Breast epithelium (tissue), 4 donors: ENCODE measurements at regions not wholly inside any gene's neighbourhood (a gene's known extent, or its start where the extent isn't known, plus 50 kb on each side); places are given as distances from the start of the nearest gene placed in this dataset.

Experiments used
- DNase-seq, 2 donors: peaks; one replicate each; pipeline ENCODE4 v3.0.0-alpha.2; 2019; ENCODE audit warnings: low spot score in 2 of 2
- H3K27ac ChIP-seq, 2 donors: fragments of 200-600 bp; sonication (generic) in 1 of 2; one replicate each; pipeline ENCODE4 v1.5.1; 2016 to 2019; ENCODE audit warnings: mild to moderate bottlenecking in 1 of 2
- H3K27me3 ChIP-seq, 2 donors: fragments of 200-600 bp; sonication (generic) in 1 of 2; one replicate each; pipeline versions ENCODE4 v1.5.1 to v1.6.0; 2017 to 2019; ENCODE audit warnings: control low read depth in 1 of 2, mild to moderate bottlenecking in 1 of 2
- H3K36me3 ChIP-seq: fragments of 200-600 bp; one replicate; pipeline ENCODE4 v1.5.1; 2019
- H3K4me1 ChIP-seq, 2 donors: fragments of 200-600 bp; sonication (generic); one replicate each; pipeline ENCODE4 v1.5.1; 2016 to 2019; ENCODE audit warnings: control low read depth in 1 of 2
- H3K4me3 ChIP-seq, 3 donors: fragments of 200-600 bp; sonication (generic); 1 replicate in 2 of 3; 2 replicates in 1 of 3; pipeline ENCODE4 v1.5.1; 2016 to 2019; ENCODE audit warnings: mild to moderate bottlenecking in 3 of 3, moderate library complexity in 2 of 3
- H3K9me3 ChIP-seq, 2 donors: fragments of 200-600 bp; sonication (generic) in 1 of 2; one replicate each; pipeline ENCODE4 v1.5.1; 2016 to 2019; ENCODE audit warnings: control low read depth in 1 of 2
- POLR2A ChIP-seq: fragments of 450-650 bp; IDR thresholded peaks from one replicate; pipeline ENCODE4 v1.6.1; 2016; ENCODE audit warnings: antibody characterized with exemption, mild to moderate bottlenecking, moderate library complexity
- POLR2AphosphoS5 ChIP-seq, 3 donors: sonication (generic); formaldehyde crosslinking; IDR thresholded peaks; one replicate each; pipeline ENCODE4 v1.6.1; 2017; ENCODE audit warnings: antibody characterized with exemption in 3 of 3
- intact Hi-C: fragments of 100-400 bp; cut with DNase I; formaldehyde crosslinking; loops from one replicate; pipeline ENCODE4 v1.15.1; 2023; ENCODE audit warnings: low total_unique reads
- TF ChIP-seq, protein P1 (sequence below), 3 donors: fragments of 450-650 bp; IDR thresholded peaks; one replicate each; pipeline ENCODE4 v1.5.1; 2016 to 2017; ENCODE audit warnings: antibody characterized with exemption in 3 of 3, mild to moderate bottlenecking in 3 of 3, moderate library complexity in 3 of 3

- Histone ChIP-seq H3K27ac (no peak overlapping the region), H3K4me3 (no peak overlapping the region), H3K4me1 (no peaks in the 10 kb centered on the region), H3K36me3 (no peaks in the 10 kb centered on the region), H3K27me3 (no peaks in the 10 kb centered on the region), H3K9me3 (no peaks in the 10 kb centered on the region)
- no peak for DNase-seq
- intact Hi-C loops = no loop called here
- TF ChIP-seq POLR2A = no peak
- TF ChIP-seq POLR2AphosphoS5 (IDR thresholded peaks at IDR 0.05) = no peak
- TF ChIP-seq, protein P1, sequence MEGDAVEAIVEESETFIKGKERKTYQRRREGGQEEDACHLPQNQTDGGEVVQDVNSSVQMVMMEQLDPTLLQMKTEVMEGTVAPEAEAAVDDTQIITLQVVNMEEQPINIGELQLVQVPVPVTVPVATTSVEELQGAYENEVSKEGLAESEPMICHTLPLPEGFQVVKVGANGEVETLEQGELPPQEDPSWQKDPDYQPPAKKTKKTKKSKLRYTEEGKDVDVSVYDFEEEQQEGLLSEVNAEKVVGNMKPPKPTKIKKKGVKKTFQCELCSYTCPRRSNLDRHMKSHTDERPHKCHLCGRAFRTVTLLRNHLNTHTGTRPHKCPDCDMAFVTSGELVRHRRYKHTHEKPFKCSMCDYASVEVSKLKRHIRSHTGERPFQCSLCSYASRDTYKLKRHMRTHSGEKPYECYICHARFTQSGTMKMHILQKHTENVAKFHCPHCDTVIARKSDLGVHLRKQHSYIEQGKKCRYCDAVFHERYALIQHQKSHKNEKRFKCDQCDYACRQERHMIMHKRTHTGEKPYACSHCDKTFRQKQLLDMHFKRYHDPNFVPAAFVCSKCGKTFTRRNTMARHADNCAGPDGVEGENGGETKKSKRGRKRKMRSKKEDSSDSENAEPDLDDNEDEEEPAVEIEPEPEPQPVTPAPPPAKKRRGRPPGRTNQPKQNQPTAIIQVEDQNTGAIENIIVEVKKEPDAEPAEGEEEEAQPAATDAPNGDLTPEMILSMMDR (IDR thresholded peaks at IDR 0.05) = no peak
Observed at GRCh38 chr3:110567029-110567428, 504.6 kb upstream of the NECTIN3 start.

- Histone ChIP-seq H3K9me3 (no peaks in the 10 kb centered on the region), H3K27me3 (no peaks in the 10 kb centered on the region), H3K27ac (no peak overlapping the region), H3K4me1 (no peaks in the 10 kb centered on the region), H3K36me3 (no peaks in the 10 kb centered on the region), H3K4me3 (no peak overlapping the region)
- DNase-seq = no peak
- TF ChIP-seq POLR2AphosphoS5 (IDR thresholded peaks at IDR 0.05) = no peak
- TF ChIP-seq, protein P1 (IDR thresholded peaks at IDR 0.05) = no peak
- TF ChIP-seq POLR2A = no peak
- intact Hi-C loops = no loop called here
Observed at GRCh38 chr3:110568246-110568645, 503.4 kb upstream of the NECTIN3 start.

DNA sequence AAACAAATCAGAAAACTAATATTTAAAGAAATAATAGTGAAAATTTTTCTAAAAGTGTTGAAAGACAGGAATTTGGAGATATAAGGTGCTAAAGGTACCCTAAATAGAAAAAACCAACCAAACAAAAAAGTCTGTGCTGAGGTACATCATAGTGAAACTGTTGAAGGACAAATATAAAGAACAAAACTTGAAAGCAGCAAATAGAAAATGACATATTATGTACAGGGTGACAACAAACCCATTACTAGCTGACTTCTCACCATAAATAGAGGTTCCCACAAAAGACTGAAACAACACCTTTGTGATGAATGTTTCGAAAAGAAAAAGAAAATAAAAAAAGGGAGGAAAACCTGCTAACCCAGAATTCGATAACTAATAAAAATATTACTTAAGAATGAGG, 502.5 kb upstream of the NECTIN3 start:
- no peak overlapping the region for H3K27ac ChIP-seq
- H3K9me3 ChIP-seq = no peaks in the 10 kb centered on the region
- H3K27me3 ChIP-seq = no peaks in the 10 kb centered on the region
- intact Hi-C loops = no loop called here
- no peak overlapping the region for H3K4me3 ChIP-seq
- H3K4me1 ChIP-seq = no peaks in the 10 kb centered on the region
- no peaks in the 10 kb centered on the region for H3K36me3 ChIP-seq
- no peak for TF ChIP-seq POLR2AphosphoS5 (IDR thresholded peaks at IDR 0.05)
- TF ChIP-seq, protein P1 (IDR thresholded peaks at IDR 0.05) = no peak
- no peak for DNase-seq

DNA sequence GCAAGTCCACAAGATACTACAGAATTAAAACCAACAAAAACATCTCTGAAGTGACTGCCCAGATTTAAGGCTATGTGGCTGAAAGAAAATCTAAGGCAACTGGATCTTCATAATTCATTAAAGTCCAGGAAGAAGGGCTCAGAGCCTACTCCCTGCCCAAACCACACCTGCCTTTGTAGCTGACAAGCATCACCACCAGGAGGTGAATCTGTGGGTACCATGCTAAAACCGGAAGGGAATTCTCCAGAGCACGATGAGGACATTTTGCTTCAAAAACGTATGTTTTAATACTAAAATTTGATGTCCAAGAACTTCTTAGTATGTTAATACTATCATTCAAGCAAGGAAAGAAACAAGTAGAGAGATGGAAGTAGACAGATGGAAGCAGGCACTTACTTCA, 495.9 kb upstream of the NECTIN3 start:
- TF ChIP-seq, protein P1 (IDR thresholded peaks at IDR 0.05) = no peak
- TF ChIP-seq POLR2AphosphoS5 (IDR thresholded peaks at IDR 0.05) (no peak), POLR2A (no peak)
- Histone ChIP-seq H3K4me3 (no peak overlapping the region), H3K27me3 (no peaks in the 10 kb centered on the region), H3K4me1 (no peaks in the 10 kb centered on the region), H3K9me3 (no peaks in the 10 kb centered on the region), H3K27ac (no peak overlapping the region), H3K36me3 (no peaks in the 10 kb centered on the region)
- no peak for DNase-seq
- intact Hi-C loops = no loop called here

GRCh38 chr3:110576960-110577359, 494.7 kb upstream of the NECTIN3 start:
- Histone ChIP-seq H3K4me3 (no peak overlapping the region), H3K4me1 (no peaks in the 10 kb centered on the region), H3K27me3 (no peaks in the 10 kb centered on the region), H3K36me3 (no peaks in the 10 kb centered on the region), H3K27ac (no peak overlapping the region), H3K9me3 (no peaks in the 10 kb centered on the region)
- DNase-seq = no peak
- TF ChIP-seq, protein P1 (IDR thresholded peaks at IDR 0.05) = no peak
- TF ChIP-seq POLR2A = no peak
- no peak for TF ChIP-seq POLR2AphosphoS5 (IDR thresholded peaks at IDR 0.05)
- intact Hi-C loops = no loop called here
